Panc1 (cell line): ENCODE measurements at regions not wholly inside any gene's neighbourhood (a gene's known extent, or its start where the extent isn't known, plus 50 kb on each side); places are given as distances from the start of the nearest gene placed in this dataset.

Source experiments
- POLR2AphosphoS5 ChIP-seq: IDR thresholded peaks from 2 replicates; pipeline ENCODE4 v1.6.1; 2012; ENCODE audit warnings: mild to moderate bottlenecking, low read depth, low read length, moderate library complexity
- SIN3A ChIP-seq: IDR thresholded peaks from 2 replicates; pipeline ENCODE4 v1.6.1; 2012; ENCODE audit warnings: low read depth, mild to moderate bottlenecking, low read length, moderate library complexity, borderline replicate concordance; ENCODE audit not compliant: insufficient read depth
- TCF7L2 ChIP-seq: IDR thresholded peaks from 2 replicates; pipeline ENCODE4 v1.6.1; 2011; ENCODE audit warnings: mild to moderate bottlenecking, low read depth, low read length, inconsistent platforms
- TF ChIP-seq, protein P1 (sequence below): fragments of 450-650 bp; IDR thresholded peaks from 2 replicates; pipeline ENCODE4 v1.5.1; 2017; ENCODE audit warnings: mild to moderate bottlenecking
- TF ChIP-seq, protein P2 (sequence below), 2 experiments: IDR thresholded peaks; 2 replicates each; pipeline ENCODE4 v1.6.1; 2011 to 2012; ENCODE audit warnings: low read depth in 2 of 2, control low read depth in 1 of 2, low read length in 1 of 2, mild to moderate bottlenecking in 1 of 2, moderate library complexity in 1 of 2; ENCODE audit not compliant: insufficient read depth in 1 of 2

DNA sequence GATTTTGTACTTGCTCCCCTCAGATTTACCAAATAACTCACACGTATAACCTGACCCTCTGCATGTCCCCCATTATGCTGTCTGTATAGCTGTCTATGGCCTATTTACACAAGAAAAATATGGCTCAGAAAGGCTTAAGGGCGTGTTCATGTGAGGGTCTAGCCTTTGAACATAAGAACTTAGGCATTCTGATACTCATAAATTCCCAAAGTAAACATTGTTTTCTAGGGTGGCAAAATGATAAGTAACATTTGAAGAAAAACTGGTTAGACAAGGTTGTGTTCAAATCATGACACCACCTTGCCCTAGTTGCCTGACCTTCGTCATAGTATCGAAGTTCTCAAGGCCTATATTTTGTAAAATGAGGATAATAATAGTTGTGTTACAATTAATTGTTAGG lies 394.6 kb downstream of the LRRIQ3 start:
- TF ChIP-seq, protein P1, sequence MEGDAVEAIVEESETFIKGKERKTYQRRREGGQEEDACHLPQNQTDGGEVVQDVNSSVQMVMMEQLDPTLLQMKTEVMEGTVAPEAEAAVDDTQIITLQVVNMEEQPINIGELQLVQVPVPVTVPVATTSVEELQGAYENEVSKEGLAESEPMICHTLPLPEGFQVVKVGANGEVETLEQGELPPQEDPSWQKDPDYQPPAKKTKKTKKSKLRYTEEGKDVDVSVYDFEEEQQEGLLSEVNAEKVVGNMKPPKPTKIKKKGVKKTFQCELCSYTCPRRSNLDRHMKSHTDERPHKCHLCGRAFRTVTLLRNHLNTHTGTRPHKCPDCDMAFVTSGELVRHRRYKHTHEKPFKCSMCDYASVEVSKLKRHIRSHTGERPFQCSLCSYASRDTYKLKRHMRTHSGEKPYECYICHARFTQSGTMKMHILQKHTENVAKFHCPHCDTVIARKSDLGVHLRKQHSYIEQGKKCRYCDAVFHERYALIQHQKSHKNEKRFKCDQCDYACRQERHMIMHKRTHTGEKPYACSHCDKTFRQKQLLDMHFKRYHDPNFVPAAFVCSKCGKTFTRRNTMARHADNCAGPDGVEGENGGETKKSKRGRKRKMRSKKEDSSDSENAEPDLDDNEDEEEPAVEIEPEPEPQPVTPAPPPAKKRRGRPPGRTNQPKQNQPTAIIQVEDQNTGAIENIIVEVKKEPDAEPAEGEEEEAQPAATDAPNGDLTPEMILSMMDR, result no peak
- TF ChIP-seq POLR2AphosphoS5, result no peak
- TF ChIP-seq TCF7L2, result no peak
- TF ChIP-seq, protein P2, sequence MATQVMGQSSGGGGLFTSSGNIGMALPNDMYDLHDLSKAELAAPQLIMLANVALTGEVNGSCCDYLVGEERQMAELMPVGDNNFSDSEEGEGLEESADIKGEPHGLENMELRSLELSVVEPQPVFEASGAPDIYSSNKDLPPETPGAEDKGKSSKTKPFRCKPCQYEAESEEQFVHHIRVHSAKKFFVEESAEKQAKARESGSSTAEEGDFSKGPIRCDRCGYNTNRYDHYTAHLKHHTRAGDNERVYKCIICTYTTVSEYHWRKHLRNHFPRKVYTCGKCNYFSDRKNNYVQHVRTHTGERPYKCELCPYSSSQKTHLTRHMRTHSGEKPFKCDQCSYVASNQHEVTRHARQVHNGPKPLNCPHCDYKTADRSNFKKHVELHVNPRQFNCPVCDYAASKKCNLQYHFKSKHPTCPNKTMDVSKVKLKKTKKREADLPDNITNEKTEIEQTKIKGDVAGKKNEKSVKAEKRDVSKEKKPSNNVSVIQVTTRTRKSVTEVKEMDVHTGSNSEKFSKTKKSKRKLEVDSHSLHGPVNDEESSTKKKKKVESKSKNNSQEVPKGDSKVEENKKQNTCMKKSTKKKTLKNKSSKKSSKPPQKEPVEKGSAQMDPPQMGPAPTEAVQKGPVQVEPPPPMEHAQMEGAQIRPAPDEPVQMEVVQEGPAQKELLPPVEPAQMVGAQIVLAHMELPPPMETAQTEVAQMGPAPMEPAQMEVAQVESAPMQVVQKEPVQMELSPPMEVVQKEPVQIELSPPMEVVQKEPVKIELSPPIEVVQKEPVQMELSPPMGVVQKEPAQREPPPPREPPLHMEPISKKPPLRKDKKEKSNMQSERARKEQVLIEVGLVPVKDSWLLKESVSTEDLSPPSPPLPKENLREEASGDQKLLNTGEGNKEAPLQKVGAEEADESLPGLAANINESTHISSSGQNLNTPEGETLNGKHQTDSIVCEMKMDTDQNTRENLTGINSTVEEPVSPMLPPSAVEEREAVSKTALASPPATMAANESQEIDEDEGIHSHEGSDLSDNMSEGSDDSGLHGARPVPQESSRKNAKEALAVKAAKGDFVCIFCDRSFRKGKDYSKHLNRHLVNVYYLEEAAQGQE (IDR thresholded peaks at IDR 0.05; ENCODE audit: insufficient read depth in 1 of 2, low read depth in 2 of 2, low read length in 1 of 2), result no peak
- TF ChIP-seq SIN3A, result no peak
